Thymus (tissue), 11 donors: ENCODE measurements at regions not wholly inside any gene's neighbourhood (a gene's known extent, or its start where the extent isn't known, plus 50 kb on each side); places are given as distances from the start of the nearest gene placed in this dataset.

Source experiments
- DNase-seq, 9 donors: peaks; one replicate each; pipeline ENCODE4 v3.0.0-alpha.2; 2013; ENCODE audit warnings: low spot score in 9 of 9, low read depth in 6 of 9, missing footprints in 1 of 9
- H3K27ac ChIP-seq, 2 donors: one replicate each; pipeline ENCODE4 v1.5.1; 2013; ENCODE audit warnings: control low read depth in 1 of 2, low read depth in 1 of 2, low read length in 1 of 2, mild to moderate bottlenecking in 1 of 2, moderate library complexity in 1 of 2
- H3K27me3 ChIP-seq, 2 donors: one replicate each; pipeline ENCODE4 v1.5.1; 2013; ENCODE audit warnings: low read length in 1 of 2; ENCODE audit not compliant: control insufficient read depth in 2 of 2, insufficient read depth in 1 of 2
- H3K36me3 ChIP-seq, 2 donors: one replicate each; pipeline ENCODE4 v1.5.1; 2013; ENCODE audit warnings: low read length in 1 of 2, mild to moderate bottlenecking in 1 of 2, moderate library complexity in 1 of 2; ENCODE audit not compliant: control insufficient read depth in 2 of 2, insufficient read depth in 2 of 2
- H3K4me1 ChIP-seq, 2 donors: one replicate each; pipeline ENCODE4 v1.5.1; 2013; ENCODE audit warnings: low read length in 2 of 2; ENCODE audit not compliant: control insufficient read depth in 2 of 2, insufficient read depth in 2 of 2
- H3K4me3 ChIP-seq, 2 donors: one replicate each; pipeline ENCODE4 v1.5.1; 2013; ENCODE audit warnings: low read length in 2 of 2, control low read depth in 1 of 2, mild to moderate bottlenecking in 1 of 2
- H3K9me3 ChIP-seq, 2 donors: one replicate each; pipeline ENCODE4 v1.5.1; 2013; ENCODE audit warnings: low read length in 1 of 2, mild to moderate bottlenecking in 1 of 2; ENCODE audit not compliant: control insufficient read depth in 2 of 2, insufficient read depth in 1 of 2
- WGBS: extraction: QIAGEN DNeasy Blood & Tissue Kit; methylation state at CpG from one replicate; pipeline ENCODE4 v1.1.7; 2013; 5-methylcytosine and 5-hydroxymethylcytosine counted together
- donor health status: healthy.

GRCh38 chr5:88659529-88660263 is 223.3 kb downstream of the MEF2C start:
- DNase-seq = no peak
- Histone ChIP-seq H3K4me3 (no peak overlapping the region), H3K36me3 (no peaks in the 10 kb centered on the region), H3K9me3 (peaks cover 0 to 5% of the 10 kb centered on the region in 2 donors), H3K27me3 (peaks cover 32 to 76% of the 10 kb centered on the region in 2 donors), H3K4me1 (peaks cover 0 to 15% of the 10 kb centered on the region in 2 donors), H3K27ac (no peak overlapping the region)
- WGBS = 9% methylated on average over 32 of the region's 32 CpGs

DNA sequence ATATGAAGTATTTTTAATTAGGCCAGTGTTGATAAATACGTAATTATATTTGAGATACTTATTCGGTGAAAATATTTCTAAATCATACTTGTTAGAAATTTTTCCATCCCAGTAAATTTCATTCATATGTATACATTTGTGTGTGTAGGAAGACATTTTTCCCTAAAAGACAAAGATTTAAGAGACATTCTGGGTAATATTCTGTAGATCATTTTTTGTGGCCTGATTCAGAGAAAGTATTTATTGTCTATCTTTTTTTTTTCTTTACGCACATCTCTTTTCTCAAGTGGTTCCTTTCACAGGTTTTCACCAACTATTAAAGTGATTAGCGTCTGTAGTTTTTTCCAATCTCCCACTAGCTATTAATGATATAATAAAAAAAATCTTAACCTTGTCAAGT is 224.1 kb downstream of the MEF2C start:
- DNase-seq = no peak
- H3K9me3 ChIP-seq = peaks cover 0 to 5% of the 10 kb centered on the region in 2 donors
- WGBS = 68% methylated on average over 4 of the region's 4 CpGs
- H3K36me3 ChIP-seq = no peaks in the 10 kb centered on the region
- no peak overlapping the region for H3K4me3 ChIP-seq
- H3K27me3 ChIP-seq = peaks cover 28 to 67% of the 10 kb centered on the region in 2 donors
- peaks cover 0 to 15% of the 10 kb centered on the region in 2 donors for H3K4me1 ChIP-seq
- no peak overlapping the region for H3K27ac ChIP-seq

GRCh38 chr5:88657906-88658775 is 224.8 kb downstream of the MEF2C start:
- WGBS = 87% methylated on average over 5 of the region's 5 CpGs
- Histone ChIP-seq H3K4me1 (peaks cover 0 to 15% of the 10 kb centered on the region in 2 donors), H3K27ac (no peak overlapping the region), H3K36me3 (no peaks in the 10 kb centered on the region), H3K27me3 (peaks cover 27 to 60% of the 10 kb centered on the region in 2 donors), H3K4me3 (no peak overlapping the region), H3K9me3 (peaks cover 0 to 5% of the 10 kb centered on the region in 2 donors)
- no peak for DNase-seq

DNA sequence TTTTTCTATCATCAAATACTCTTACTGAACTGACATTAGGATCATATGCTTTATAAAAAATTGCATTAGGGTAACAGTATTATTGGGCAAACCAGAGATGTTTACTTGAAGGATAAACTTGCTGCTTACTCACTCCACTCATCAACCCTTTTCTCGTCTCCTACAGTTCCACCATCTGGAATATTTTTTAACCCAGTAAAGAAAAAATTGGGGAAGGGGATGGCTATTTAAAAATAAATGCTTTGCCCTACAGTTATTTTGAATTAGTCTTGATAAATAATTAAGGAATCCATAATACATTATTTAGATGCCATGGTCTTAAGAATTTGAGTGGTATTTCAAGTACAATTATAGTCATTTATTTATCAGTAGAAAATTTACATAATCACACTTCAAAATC is 225.8 kb downstream of the MEF2C start:
- no peak for DNase-seq
- 87% methylated on average over 1 of the region's 1 CpG for WGBS
- Histone ChIP-seq H3K27ac (no peak overlapping the region), H3K27me3 (peaks cover 27 to 50% of the 10 kb centered on the region in 2 donors), H3K9me3 (peaks cover 0 to 5% of the 10 kb centered on the region in 2 donors), H3K4me3 (no peak overlapping the region), H3K4me1 (peaks cover 0 to 15% of the 10 kb centered on the region in 2 donors), H3K36me3 (no peaks in the 10 kb centered on the region)

- WGBS = 79% methylated on average over 5 of the region's 5 CpGs
- H3K36me3 ChIP-seq = no peaks in the 10 kb centered on the region
- peaks cover 22 to 42% of the 10 kb centered on the region in 2 donors for H3K27me3 ChIP-seq
- peaks cover 0 to 15% of the 10 kb centered on the region in 2 donors for H3K4me1 ChIP-seq
- DNase-seq = no peak
- no peak overlapping the region for H3K4me3 ChIP-seq
- no peak overlapping the region for H3K27ac ChIP-seq
- peaks cover 0 to 5% of the 10 kb centered on the region in 2 donors for H3K9me3 ChIP-seq
These were observed 226.6 kb downstream of the MEF2C start for GRCh38 chr5:88656221-88656950.

GRCh38 chr5:88653471-88653870 is 229.5 kb downstream of the MEF2C start:
- H3K36me3 ChIP-seq = no peaks in the 10 kb centered on the region

DNA sequence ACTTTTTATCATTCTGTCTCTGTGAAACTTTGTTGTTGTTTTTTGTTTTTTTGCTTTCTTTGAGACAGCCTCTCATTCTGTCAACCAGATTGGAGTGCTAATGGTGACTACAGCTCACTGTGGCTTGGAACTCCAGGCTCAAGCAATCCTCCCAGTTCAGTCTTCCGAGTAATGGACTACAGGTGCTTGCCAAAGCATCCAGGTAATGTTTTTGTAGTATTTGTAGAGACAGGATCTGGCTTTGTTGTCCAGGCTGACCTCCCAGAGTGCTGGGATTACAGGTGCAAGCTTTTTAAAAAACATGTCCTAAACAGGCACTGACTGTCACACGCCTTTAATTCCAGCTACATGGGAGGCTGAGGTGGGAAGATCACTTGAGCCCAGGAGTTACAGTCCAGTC is 235.1 kb downstream of the MEF2C start:
- no peaks in the 10 kb centered on the region for H3K9me3 ChIP-seq
- H3K36me3 ChIP-seq = no peaks in the 10 kb centered on the region
- no peaks in the 10 kb centered on the region for H3K27me3 ChIP-seq
- DNase-seq = no peak
- 88% methylated on average over 2 of the region's 2 CpGs for WGBS
- H3K4me1 ChIP-seq = no peaks in the 10 kb centered on the region
- no peak overlapping the region for H3K4me3 ChIP-seq
- H3K27ac ChIP-seq = no peak overlapping the region

More at GRCh38 chr5:88653471-88653870, 229.5 kb downstream of the MEF2C start:
- H3K9me3 ChIP-seq = no peaks in the 10 kb centered on the region
- H3K4me3 ChIP-seq = no peak overlapping the region
- H3K27me3 ChIP-seq = peaks cover 3 to 13% of the 10 kb centered on the region in 2 donors
- H3K4me1 ChIP-seq = no peaks in the 10 kb centered on the region
- 68% methylated on average over 2 of the region's 2 CpGs for WGBS
- DNase-seq = no peak
- H3K27ac ChIP-seq = no peak overlapping the region

DNA sequence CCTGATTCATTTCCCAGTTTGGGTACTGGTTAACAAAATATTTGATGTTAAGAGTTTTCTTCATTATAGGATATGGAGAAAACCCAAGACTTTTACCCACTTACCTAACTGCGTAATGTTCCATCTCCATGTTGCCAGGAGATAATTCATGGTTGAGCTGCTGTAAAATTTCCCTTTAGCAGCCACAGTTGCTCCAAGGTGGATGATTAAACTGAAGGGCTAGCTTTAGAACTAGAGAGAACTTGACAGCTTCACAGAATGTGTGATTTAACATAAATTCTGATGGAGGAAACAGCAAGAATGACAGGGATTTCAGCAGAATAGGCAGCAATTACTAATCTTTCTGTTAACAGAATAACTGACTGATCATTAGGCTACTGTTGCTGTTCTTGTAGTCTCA is 236.1 kb downstream of the MEF2C start:
- Histone ChIP-seq H3K4me3 (no peak overlapping the region), H3K9me3 (no peaks in the 10 kb centered on the region), H3K27ac (no peak overlapping the region), H3K36me3 (no peaks in the 10 kb centered on the region), H3K27me3 (no peaks in the 10 kb centered on the region), H3K4me1 (no peaks in the 10 kb centered on the region)
- WGBS = 97% methylated on average over 1 of the region's 1 CpG
- no peak for DNase-seq
